ENCODE measurements at regions not wholly inside any gene's neighbourhood (a gene's known extent, or its start where the extent isn't known, plus 50 kb on each side); places are given as distances from the start of the nearest gene placed in this dataset.

GRCh38 chrY:11022734-11023133 lies 1495.1 kb downstream of the TSPY10 start:
- no peaks in the 10 kb centered on the region for H3K36me3 ChIP-seq
- intact Hi-C loops (cut with DNase I): no loop called here
- no peak overlapping the region for H3K4me3 ChIP-seq
- TF ChIP-seq POLR2A (IDR thresholded peaks at IDR 0.05): no peak
- no peak for TF ChIP-seq CTCF (IDR thresholded peaks at IDR 0.05)
- no peak for TF ChIP-seq EP300 (IDR thresholded peaks at IDR 0.05)
- H3K27ac ChIP-seq: no peak overlapping the region
- no peaks in the 10 kb centered on the region for H3K9me3 ChIP-seq
- H3K4me1 ChIP-seq (ENCODE audit: insufficient read depth): no peaks in the 10 kb centered on the region
- DNase-seq: no peak
- no CpG with 5 or more reads among the region's 1 CpG for WGBS, 3 donors
- no peaks in the 10 kb centered on the region for H3K27me3 ChIP-seq

- no peak for TF ChIP-seq POLR2A (IDR thresholded peaks at IDR 0.05)
- no peak for TF ChIP-seq CTCF (IDR thresholded peaks at IDR 0.05)
- TF ChIP-seq EP300 (IDR thresholded peaks at IDR 0.05): no peak
- WGBS, 3 donors: no CpG with 5 or more reads among the region's 7 CpGs
Measured at GRCh38 chrY:11044234-11044883, 1516.7 kb downstream of the TSPY10 start.

GRCh38 chrY:11063486-11063885 lies 1535.8 kb downstream of the TSPY10 start:
- intact Hi-C loops (cut with DNase I): no loop called here
- Histone ChIP-seq H3K27me3 (no peaks in the 10 kb centered on the region), H3K4me1 (ENCODE audit: insufficient read depth) (no peaks in the 10 kb centered on the region), H3K9me3 (no peaks in the 10 kb centered on the region), H3K27ac (no peak overlapping the region), H3K36me3 (no peaks in the 10 kb centered on the region), H3K4me3 (no peak overlapping the region)
- no peak for DNase-seq
- no CpG with 5 or more reads among the region's 9 CpGs for WGBS, 3 donors
- TF ChIP-seq CTCF (IDR thresholded peaks at IDR 0.05): no peak
- no peak for TF ChIP-seq POLR2A (IDR thresholded peaks at IDR 0.05)
- no peak for TF ChIP-seq EP300 (IDR thresholded peaks at IDR 0.05)

More at GRCh38 chrY:11044234-11044883, 1516.7 kb downstream of the TSPY10 start:
- Histone ChIP-seq H3K27ac (no peak overlapping the region), H3K4me3 (no peak overlapping the region), H3K4me1 (ENCODE audit: insufficient read depth) (no peaks in the 10 kb centered on the region), H3K36me3 (no peaks in the 10 kb centered on the region), H3K9me3 (no peaks in the 10 kb centered on the region), H3K27me3 (no peaks in the 10 kb centered on the region)
- intact Hi-C loops (cut with DNase I): no loop called here
- no peak for DNase-seq

GRCh38 chrY:11063960-11064359 lies 1536.3 kb downstream of the TSPY10 start:
- no CpG with 5 or more reads among the region's 2 CpGs for WGBS, 3 donors
- Histone ChIP-seq H3K27me3 (no peaks in the 10 kb centered on the region), H3K9me3 (no peaks in the 10 kb centered on the region), H3K27ac (no peak overlapping the region), H3K36me3 (no peaks in the 10 kb centered on the region), H3K4me1 (ENCODE audit: insufficient read depth) (no peaks in the 10 kb centered on the region), H3K4me3 (no peak overlapping the region)
- no peak for TF ChIP-seq CTCF (IDR thresholded peaks at IDR 0.05)
- intact Hi-C loops (cut with DNase I): no loop called here
- no peak for DNase-seq
